ENCODE measurements at regions not wholly inside any gene's neighbourhood (a gene's known extent, or its start where the extent isn't known, plus 50 kb on each side); places are given as distances from the start of the nearest gene placed in this dataset.

DNA sequence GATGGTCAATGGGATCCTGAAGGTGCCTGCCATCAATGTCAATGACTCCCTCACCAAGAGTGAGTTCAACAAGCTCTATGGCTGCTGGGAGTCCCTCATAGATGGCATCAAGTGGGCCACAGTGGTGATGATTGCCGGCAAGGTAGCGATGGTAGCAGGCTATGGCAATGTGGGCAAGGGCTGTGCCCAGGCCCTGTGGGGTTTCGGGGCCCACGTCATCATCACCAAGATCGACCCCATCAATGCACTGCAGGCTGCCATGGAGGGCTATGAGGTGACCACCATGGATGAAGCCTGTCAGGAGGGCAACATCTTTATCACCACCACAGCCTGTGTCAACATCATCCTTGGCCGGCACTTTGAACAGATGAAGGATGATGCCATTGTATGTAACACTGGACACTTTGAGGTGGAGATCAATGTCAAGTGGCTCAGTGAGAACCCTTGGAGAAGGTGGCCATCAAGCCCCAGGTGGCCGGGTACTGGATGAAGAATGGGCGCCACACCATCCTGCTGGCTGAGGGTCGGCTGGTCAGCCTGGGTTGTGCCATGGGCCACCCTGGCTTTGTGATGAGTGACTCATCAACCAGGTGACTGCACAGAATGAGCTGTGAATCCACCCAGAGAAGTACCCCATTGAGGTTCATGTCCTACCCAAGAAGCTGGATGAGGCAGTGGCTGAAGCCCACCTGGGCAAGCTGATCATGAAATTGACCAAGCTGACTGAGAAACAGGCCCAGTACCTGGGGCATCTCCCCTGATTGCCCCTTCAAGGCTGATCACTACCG lies 63.0 kb upstream of the ANTXRL start:
- TF ChIP-seq, protein P1, sequence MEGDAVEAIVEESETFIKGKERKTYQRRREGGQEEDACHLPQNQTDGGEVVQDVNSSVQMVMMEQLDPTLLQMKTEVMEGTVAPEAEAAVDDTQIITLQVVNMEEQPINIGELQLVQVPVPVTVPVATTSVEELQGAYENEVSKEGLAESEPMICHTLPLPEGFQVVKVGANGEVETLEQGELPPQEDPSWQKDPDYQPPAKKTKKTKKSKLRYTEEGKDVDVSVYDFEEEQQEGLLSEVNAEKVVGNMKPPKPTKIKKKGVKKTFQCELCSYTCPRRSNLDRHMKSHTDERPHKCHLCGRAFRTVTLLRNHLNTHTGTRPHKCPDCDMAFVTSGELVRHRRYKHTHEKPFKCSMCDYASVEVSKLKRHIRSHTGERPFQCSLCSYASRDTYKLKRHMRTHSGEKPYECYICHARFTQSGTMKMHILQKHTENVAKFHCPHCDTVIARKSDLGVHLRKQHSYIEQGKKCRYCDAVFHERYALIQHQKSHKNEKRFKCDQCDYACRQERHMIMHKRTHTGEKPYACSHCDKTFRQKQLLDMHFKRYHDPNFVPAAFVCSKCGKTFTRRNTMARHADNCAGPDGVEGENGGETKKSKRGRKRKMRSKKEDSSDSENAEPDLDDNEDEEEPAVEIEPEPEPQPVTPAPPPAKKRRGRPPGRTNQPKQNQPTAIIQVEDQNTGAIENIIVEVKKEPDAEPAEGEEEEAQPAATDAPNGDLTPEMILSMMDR (conservative IDR thresholded peaks at IDR 0.05; ENCODE audit: low read depth, low read length), result no peak
- TF ChIP-seq EZH2 (IDR thresholded peaks at IDR 0.05; ENCODE audit: borderline replicate concordance, low read depth, low read length, poor library complexity, severe bottlenecking), result no peak

Measured in A673 (cell line).